ENCODE measurements at regions not wholly inside any gene's neighbourhood (a gene's known extent, or its start where the extent isn't known, plus 50 kb on each side); places are given as distances from the start of the nearest gene placed in this dataset.

- no peaks in the 10 kb centered on the region for H3K79me2 ChIP-seq (ENCODE audit: insufficient read depth, low read length)
- H3K4me1 ChIP-seq (ENCODE audit: insufficient read depth, low read length): no peaks in the 10 kb centered on the region
- no peaks in the 10 kb centered on the region for H3K27me3 ChIP-seq (ENCODE audit: insufficient read depth, low read length)
- no peak overlapping the region for H2BK20ac ChIP-seq (ENCODE audit: low read depth, low read length, poor library complexity, severe bottlenecking)
- TF ChIP-seq CTCF (conservative IDR thresholded peaks at IDR 0.05): no peak
- WGBS (ENCODE audit: extremely low coverage, insufficient read length, low lambda C conversion rate): no CpG with 5 or more reads among the region's 3 CpGs
- Mint-ChIP-seq H3K4me1 (peaks cover 5 to 15% of the 10 kb centered on the region in 2 experiments; a peak in 3 of 4 replicates), H3K4me3 (no peak overlapping the region), H3K9me3 (peaks cover 49 to 52% of the 10 kb centered on the region in 2 experiments), H3K27me3 (ENCODE audit: low read depth) (no peaks in the 10 kb centered on the region; the same call in 1 of the 2 replicates), H3K36me3 (ENCODE audit: insufficient read depth in 1 of 3, low read depth in 3 of 3) (peaks cover 37 to 51% (median 38%) of the 10 kb centered on the region in 3 experiments), H3K27ac (no peak overlapping the region; a peak in 1 of 7 replicates)
- H4K5ac ChIP-seq (ENCODE audit: insufficient read length, low read depth, low read length): no peak overlapping the region
- H2BK12ac ChIP-seq (ENCODE audit: insufficient read length, low read depth, low read length): no peak overlapping the region
- H3K79me1 ChIP-seq (ENCODE audit: insufficient read depth, low read depth, low read length, poor library complexity, severe bottlenecking): no peaks in the 10 kb centered on the region
- no peak overlapping the region for H3K4me2 ChIP-seq (ENCODE audit: insufficient read depth, insufficient read length, low read length)
- DNase-seq: no peak
- H3K9ac ChIP-seq (ENCODE audit: extremely low read depth, insufficient read length, low read length): no peak overlapping the region
- no peaks in the 10 kb centered on the region for H4K20me1 ChIP-seq (ENCODE audit: control insufficient read depth, insufficient read depth, insufficient read length)
- H2BK5ac ChIP-seq (ENCODE audit: insufficient read length, low read length): no peak overlapping the region
- no peak overlapping the region for H3K23ac ChIP-seq (ENCODE audit: insufficient read length, low read depth, low read length)
- H3K4ac ChIP-seq (ENCODE audit: low read depth, low read length): no peak overlapping the region
- no peak overlapping the region for H3T11ph ChIP-seq (ENCODE audit: low read length)
- H3K56ac ChIP-seq (ENCODE audit: insufficient read length, low read depth, low read length): no peak overlapping the region
- H3K23me2 ChIP-seq (ENCODE audit: insufficient read length, low read depth, low read length, poor library complexity, severe bottlenecking): no peaks in the 10 kb centered on the region
- no peak overlapping the region for H4K91ac ChIP-seq (ENCODE audit: insufficient read length, low read depth, low read length)
- H3K9me3 ChIP-seq (ENCODE audit: control insufficient read depth, low read depth, low read length): peaks cover 29% of the 10 kb centered on the region
- no peak overlapping the region for H3K27ac ChIP-seq (ENCODE audit: insufficient read length, low read depth, low read length)
- no peak overlapping the region for H3K18ac ChIP-seq (ENCODE audit: insufficient read length, low read depth, low read length)
- H2AK5ac ChIP-seq (ENCODE audit: insufficient read length, low read length): no peak overlapping the region
- H2BK120ac ChIP-seq (ENCODE audit: low read depth, low read length, poor library complexity, severe bottlenecking): no peak overlapping the region
- no peak overlapping the region for H3K14ac ChIP-seq (ENCODE audit: insufficient read depth, low read length)
- H2AFZ ChIP-seq (ENCODE audit: low read length): no peak overlapping the region
- no peak overlapping the region for H4K8ac ChIP-seq (replicated peaks; ENCODE audit: insufficient read length, low read depth, low read length)
- H2BK15ac ChIP-seq (ENCODE audit: low read depth, low read length): no peak overlapping the region
These were observed 115.9 kb downstream of the CD24 start for GRCh38 chr6:106858653-106859092.

Data from H9 (cell line).